ENCODE measurements at regions not wholly inside any gene's neighbourhood (a gene's known extent, or its start where the extent isn't known, plus 50 kb on each side); places are given as distances from the start of the nearest gene placed in this dataset.
A peak's percentile ranks its signal among the peaks of the same experiment; 100 is the strongest.

- Histone ChIP-seq H2AFZ (ENCODE audit: low read length) (peak overlapping the region; percentile 58), H3K79me2 (ENCODE audit: insufficient read depth, low read length) (no peaks in the 10 kb centered on the region)
- no peak for DNase-seq (ENCODE audit: insufficient read length, low spot score, missing footprints)
These were observed 74.5 kb downstream of the PTHLH start for GRCh38 chr12:27898022-27898421.

GRCh38 chr12:27896419-27896990 is 76.0 kb downstream of the PTHLH start:
- Histone ChIP-seq H3K9me3 (ENCODE audit: low read depth, low read length) (no peaks in the 10 kb centered on the region), H3K27me3 (ENCODE audit: insufficient read depth, low read length) (no peaks in the 10 kb centered on the region), H3K79me2 (ENCODE audit: insufficient read depth, low read length) (no peaks in the 10 kb centered on the region), H2AFZ (ENCODE audit: low read length) (no peak overlapping the region), H3K4me1 (ENCODE audit: insufficient read depth, low read length) (peaks cover 20% of the 10 kb centered on the region), H3K36me3 (ENCODE audit: insufficient read depth, low read length) (no peaks in the 10 kb centered on the region), H3K4me3 (ENCODE audit: insufficient read depth, low read length) (no peak overlapping the region), H3K4me2 (ENCODE audit: insufficient read depth, low read length) (no peak overlapping the region), H3K27ac (ENCODE audit: low read depth, low read length) (no peak overlapping the region), H4K20me1 (ENCODE audit: insufficient read depth, low read length) (no peaks in the 10 kb centered on the region)
- no peak for TF ChIP-seq CTCF (IDR thresholded peaks at IDR 0.05; ENCODE audit: extremely low read depth, low read depth, low read length)
- DNase-seq (ENCODE audit: insufficient read length, low spot score, missing footprints), result no peak

More at GRCh38 chr12:27898022-27898421, 74.5 kb downstream of the PTHLH start:
- Histone ChIP-seq H3K4me1 (ENCODE audit: insufficient read depth, low read length) (peaks cover 21% of the 10 kb centered on the region), H3K27me3 (ENCODE audit: insufficient read depth, low read length) (no peaks in the 10 kb centered on the region), H4K20me1 (ENCODE audit: insufficient read depth, low read length) (no peaks in the 10 kb centered on the region), H3K9me3 (ENCODE audit: low read depth, low read length) (no peaks in the 10 kb centered on the region), H3K27ac (ENCODE audit: low read depth, low read length) (peak overlapping the region; percentile 97), H3K4me2 (ENCODE audit: insufficient read depth, low read length) (no peak overlapping the region), H3K4me3 (ENCODE audit: insufficient read depth, low read length) (no peak overlapping the region), H3K36me3 (ENCODE audit: insufficient read depth, low read length) (no peaks in the 10 kb centered on the region)
- no peak for TF ChIP-seq CTCF (IDR thresholded peaks at IDR 0.05; ENCODE audit: extremely low read depth, low read depth, low read length)

DNA sequence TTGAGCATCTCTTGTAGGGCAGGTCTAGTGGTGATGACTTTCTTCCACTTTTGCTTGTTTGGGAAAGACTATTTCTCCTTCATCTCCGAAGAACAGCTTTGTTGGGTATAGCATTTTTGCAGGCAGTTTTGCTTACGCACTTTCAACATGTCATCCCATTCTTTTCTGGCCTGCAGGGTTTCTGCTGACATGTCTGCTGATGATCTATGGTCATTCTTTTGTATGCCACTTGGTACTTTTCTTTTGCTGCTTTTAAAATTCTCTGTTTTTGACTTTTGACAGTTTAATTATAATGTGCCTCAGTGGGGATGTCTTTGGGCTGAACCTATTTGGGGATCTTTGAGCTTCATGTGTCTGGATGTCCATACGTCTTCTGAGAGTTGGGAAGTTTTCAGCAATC is 78.2 kb downstream of the PTHLH start:
- Histone ChIP-seq H3K4me3 (ENCODE audit: insufficient read depth, low read length) (no peak overlapping the region), H3K79me2 (ENCODE audit: insufficient read depth, low read length) (no peaks in the 10 kb centered on the region), H3K4me2 (ENCODE audit: insufficient read depth, low read length) (no peak overlapping the region), H3K27me3 (ENCODE audit: insufficient read depth, low read length) (no peaks in the 10 kb centered on the region), H3K36me3 (ENCODE audit: insufficient read depth, low read length) (no peaks in the 10 kb centered on the region), H3K4me1 (ENCODE audit: insufficient read depth, low read length) (peaks cover 14% of the 10 kb centered on the region), H3K9me3 (ENCODE audit: low read depth, low read length) (no peaks in the 10 kb centered on the region), H3K27ac (ENCODE audit: low read depth, low read length) (no peak overlapping the region), H2AFZ (ENCODE audit: low read length) (no peak overlapping the region), H4K20me1 (ENCODE audit: insufficient read depth, low read length) (no peaks in the 10 kb centered on the region)
- TF ChIP-seq CTCF (IDR thresholded peaks at IDR 0.05; ENCODE audit: extremely low read depth, low read depth, low read length), result no peak
- no peak for DNase-seq (ENCODE audit: insufficient read length, low spot score, missing footprints)

- H3K27me3 ChIP-seq (ENCODE audit: insufficient read depth, low read length), result no peaks in the 10 kb centered on the region
- no peak overlapping the region for H3K4me3 ChIP-seq (ENCODE audit: insufficient read depth, low read length)
- no peaks in the 10 kb centered on the region for H3K79me2 ChIP-seq (ENCODE audit: insufficient read depth, low read length)
- H3K4me2 ChIP-seq (ENCODE audit: insufficient read depth, low read length), result no peak overlapping the region
- peak overlapping the region; percentile 10 for H2AFZ ChIP-seq (ENCODE audit: low read length)
- no peak for DNase-seq (ENCODE audit: insufficient read length, low spot score, missing footprints)
- no peak overlapping the region for H3K27ac ChIP-seq (ENCODE audit: low read depth, low read length)
- no peaks in the 10 kb centered on the region for H3K4me1 ChIP-seq (ENCODE audit: insufficient read depth, low read length)
- no peaks in the 10 kb centered on the region for H3K9me3 ChIP-seq (ENCODE audit: low read depth, low read length)
- H4K20me1 ChIP-seq (ENCODE audit: insufficient read depth, low read length), result no peaks in the 10 kb centered on the region
- H3K36me3 ChIP-seq (ENCODE audit: insufficient read depth, low read length), result no peaks in the 10 kb centered on the region
- no peak for TF ChIP-seq CTCF (IDR thresholded peaks at IDR 0.05; ENCODE audit: extremely low read depth, low read depth, low read length)
These were observed 92.8 kb downstream of the PTHLH start for GRCh38 chr12:27879708-27880107.

Data from osteoblast (primary cell).